ENCODE measurements at regions not wholly inside any gene's neighbourhood (a gene's known extent, or its start where the extent isn't known, plus 50 kb on each side); places are given as distances from the start of the nearest gene placed in this dataset.
A peak's percentile ranks its signal among the peaks of the same experiment; 100 is the strongest.
"Not testable (repeated sequence)": the region's sequence is repeated elsewhere in the genome, so short reads cannot be mapped to it uniquely, and the experiment has no call there.

- no peak for FAIRE-seq
Observed at GRCh38 chr4:179164267-179164999, 1722.2 kb upstream of the AGA start.

- FAIRE-seq: no peak
Observed at GRCh38 chr4:179165000-179165738, 1722.9 kb upstream of the AGA start.

- no peak for FAIRE-seq
Observed at GRCh38 chr4:179165862-179166261, 1723.6 kb upstream of the AGA start.

- FAIRE-seq: not testable (repeated sequence)
Observed at GRCh38 chr4:179170308-179170707, 1728.1 kb upstream of the AGA start.

- no peak for FAIRE-seq
Observed at GRCh38 chr4:179182741-179183140, 1740.5 kb upstream of the AGA start.

GRCh38 chr4:179195887-179196286 lies 1753.7 kb upstream of the AGA start:
- peak; percentile 92 for FAIRE-seq

GRCh38 chr4:179196511-179196910 lies 1754.3 kb upstream of the AGA start:
- no peak for FAIRE-seq

- FAIRE-seq: no peak
Observed at GRCh38 chr4:179200681-179201080, 1758.4 kb upstream of the AGA start.

- FAIRE-seq: no peak
Observed at GRCh38 chr4:179225594-179225993, 1783.4 kb upstream of the AGA start.

- no peak for FAIRE-seq
Observed at GRCh38 chr4:179248821-179249220, 1806.6 kb upstream of the AGA start.

- no peak for FAIRE-seq
Observed at GRCh38 chr4:179268791-179269190, 1826.6 kb upstream of the AGA start.

- FAIRE-seq: no peak
Observed at GRCh38 chr4:179272282-179272681, 1830.0 kb upstream of the AGA start.

GRCh38 chr4:179278647-179279046 lies 1836.4 kb upstream of the AGA start:
- no peak for FAIRE-seq

GRCh38 chr4:179285696-179286095 lies 1843.5 kb upstream of the AGA start:
- no peak for FAIRE-seq

GRCh38 chr4:179291657-179292056 lies 1849.4 kb upstream of the AGA start:
- FAIRE-seq: no peak

- FAIRE-seq: no peak
Observed at GRCh38 chr4:179292468-179292867, 1850.2 kb upstream of the AGA start.

GRCh38 chr4:179307297-179308136 lies 1865.3 kb upstream of the AGA start:
- FAIRE-seq: no peak

GRCh38 chr4:179313823-179314222 lies 1871.6 kb upstream of the AGA start:
- FAIRE-seq: no peak

- FAIRE-seq: no peak
Observed at GRCh38 chr4:179325181-179325580, 1882.9 kb upstream of the AGA start.

- no peak for FAIRE-seq
Observed at GRCh38 chr4:179328627-179329026, 1886.4 kb upstream of the AGA start.

- FAIRE-seq: no peak
Observed at GRCh38 chr4:179331362-179331761, 1889.1 kb upstream of the AGA start.

GRCh38 chr4:179344861-179345260 lies 1902.6 kb upstream of the AGA start:
- FAIRE-seq: no peak

GRCh38 chr4:179352221-179352620 lies 1910.0 kb upstream of the AGA start:
- FAIRE-seq: no peak

GRCh38 chr4:179353786-179354185 lies 1911.5 kb upstream of the AGA start:
- FAIRE-seq: no peak

All from G401.6 (cell line).